SJCRH30 (cell line): ENCODE measurements at regions not wholly inside any gene's neighbourhood (a gene's known extent, or its start where the extent isn't known, plus 50 kb on each side); places are given as distances from the start of the nearest gene placed in this dataset.
A peak's percentile ranks its signal among the peaks of the same experiment; 100 is the strongest.

Source experiments
- DNase-seq, 2 experiments: peaks; one replicate each; pipeline ENCODE4 v3.0.0-alpha.2; 2015 to 2020
- H3K27ac ChIP-seq: fragments of 250-450 bp; sonication (Bioruptor Pico); 2 replicates; pipeline ENCODE4 v1.5.1; 2020; ENCODE audit warnings: mild to moderate bottlenecking, moderate library complexity
- H3K27me3 ChIP-seq: fragments of 250-450 bp; sonication (Bioruptor Pico); 2 replicates; pipeline ENCODE4 v1.5.1; 2020; ENCODE audit warnings: mild to moderate bottlenecking, moderate library complexity
- H3K36me3 ChIP-seq: fragments of 250-450 bp; sonication (Bioruptor Pico); 2 replicates; pipeline ENCODE4 v1.5.1; 2020; ENCODE audit warnings: mild to moderate bottlenecking, moderate library complexity
- H3K4me1 ChIP-seq: fragments of 250-450 bp; sonication (Bioruptor Pico); 2 replicates; pipeline ENCODE4 v1.5.1; 2020; ENCODE audit warnings: mild to moderate bottlenecking, moderate library complexity
- H3K4me3 ChIP-seq: fragments of 250-450 bp; sonication (Bioruptor Pico); 2 replicates; pipeline ENCODE4 v1.5.1; 2020; ENCODE audit warnings: mild to moderate bottlenecking, moderate library complexity
- H3K9me3 ChIP-seq: fragments of 250-450 bp; sonication (Bioruptor Pico); replicated peaks from 2 replicates; pipeline ENCODE4 v1.5.1; 2020; ENCODE audit warnings: mild to moderate bottlenecking, moderate library complexity

- no peak for DNase-seq
- H3K36me3 ChIP-seq, result no peaks in the 10 kb centered on the region
- H3K27ac ChIP-seq, result no peak overlapping the region
- H3K27me3 ChIP-seq, result no peaks in the 10 kb centered on the region
- no peaks in the 10 kb centered on the region for H3K4me1 ChIP-seq
- H3K9me3 ChIP-seq, result no peaks in the 10 kb centered on the region
- H3K4me3 ChIP-seq, result no peak overlapping the region
Observed at GRCh38 chr2:67930156-67930555, 132.6 kb downstream of the C1D start.

GRCh38 chr2:67936969-67937368, 125.8 kb downstream of the C1D start:
- H3K27ac ChIP-seq, result no peak overlapping the region
- DNase-seq, result no peak
- peaks cover 2% of the 10 kb centered on the region; the same call in 1 of the 2 replicates for H3K9me3 ChIP-seq
- H3K4me1 ChIP-seq, result no peaks in the 10 kb centered on the region
- no peaks in the 10 kb centered on the region for H3K27me3 ChIP-seq
- H3K4me3 ChIP-seq, result no peak overlapping the region
- H3K36me3 ChIP-seq, result no peaks in the 10 kb centered on the region

- H3K4me1 ChIP-seq, result no peaks in the 10 kb centered on the region
- no peaks in the 10 kb centered on the region for H3K36me3 ChIP-seq
- no peak for DNase-seq
- peaks cover 2% of the 10 kb centered on the region; the same call in 1 of the 2 replicates for H3K9me3 ChIP-seq
- H3K4me3 ChIP-seq, result no peak overlapping the region
- no peak overlapping the region for H3K27ac ChIP-seq
- H3K27me3 ChIP-seq, result no peaks in the 10 kb centered on the region
Observed at GRCh38 chr2:67938053-67938452, 124.8 kb downstream of the C1D start.

GRCh38 chr2:67945056-67945455, 117.7 kb downstream of the C1D start:
- no peak overlapping the region for H3K27ac ChIP-seq
- no peak for DNase-seq
- H3K27me3 ChIP-seq, result no peaks in the 10 kb centered on the region
- no peaks in the 10 kb centered on the region for H3K4me1 ChIP-seq
- H3K4me3 ChIP-seq, result no peak overlapping the region
- no peaks in the 10 kb centered on the region for H3K9me3 ChIP-seq
- no peaks in the 10 kb centered on the region for H3K36me3 ChIP-seq

GRCh38 chr2:67945940-67946339, 116.9 kb downstream of the C1D start:
- H3K4me3 ChIP-seq, result no peak overlapping the region

GRCh38 chr2:67948057-67948456, 114.7 kb downstream of the C1D start:
- H3K27me3 ChIP-seq, result no peaks in the 10 kb centered on the region
- no peak overlapping the region for H3K4me3 ChIP-seq
- no peaks in the 10 kb centered on the region for H3K36me3 ChIP-seq
- H3K27ac ChIP-seq, result no peak overlapping the region
- no peaks in the 10 kb centered on the region for H3K4me1 ChIP-seq
- no peak for DNase-seq
- no peaks in the 10 kb centered on the region for H3K9me3 ChIP-seq

More at GRCh38 chr2:67945940-67946339, 116.9 kb downstream of the C1D start:
- H3K9me3 ChIP-seq, result no peaks in the 10 kb centered on the region
- H3K4me1 ChIP-seq, result no peaks in the 10 kb centered on the region
- no peak overlapping the region for H3K27ac ChIP-seq
- H3K36me3 ChIP-seq, result no peaks in the 10 kb centered on the region
- H3K27me3 ChIP-seq, result no peaks in the 10 kb centered on the region
- DNase-seq, result no peak

GRCh38 chr2:67948506-67948905, 114.3 kb downstream of the C1D start:
- DNase-seq, result no peak
- Histone ChIP-seq H3K36me3 (no peaks in the 10 kb centered on the region), H3K9me3 (no peaks in the 10 kb centered on the region), H3K27ac (no peak overlapping the region), H3K4me1 (no peaks in the 10 kb centered on the region), H3K4me3 (no peak overlapping the region), H3K27me3 (no peaks in the 10 kb centered on the region)

- DNase-seq, result no peak
- H3K27ac ChIP-seq, result no peak overlapping the region
- no peak overlapping the region for H3K4me3 ChIP-seq
- no peaks in the 10 kb centered on the region for H3K36me3 ChIP-seq
- no peaks in the 10 kb centered on the region for H3K27me3 ChIP-seq
- no peaks in the 10 kb centered on the region for H3K4me1 ChIP-seq
- H3K9me3 ChIP-seq, result no peaks in the 10 kb centered on the region
Observed at GRCh38 chr2:67950018-67950417, 112.8 kb downstream of the C1D start.

GRCh38 chr2:67950919-67951318, 111.9 kb downstream of the C1D start:
- no peaks in the 10 kb centered on the region for H3K9me3 ChIP-seq
- H3K4me1 ChIP-seq, result no peaks in the 10 kb centered on the region
- no peaks in the 10 kb centered on the region for H3K27me3 ChIP-seq
- H3K36me3 ChIP-seq, result no peaks in the 10 kb centered on the region
- H3K27ac ChIP-seq, result no peak overlapping the region
- no peak overlapping the region for H3K4me3 ChIP-seq
- DNase-seq, result no peak

- Histone ChIP-seq H3K9me3 (no peaks in the 10 kb centered on the region), H3K27me3 (no peaks in the 10 kb centered on the region), H3K27ac (no peak overlapping the region), H3K36me3 (no peaks in the 10 kb centered on the region), H3K4me3 (no peak overlapping the region), H3K4me1 (no peaks in the 10 kb centered on the region)
- no peak for DNase-seq
Observed at GRCh38 chr2:67952066-67952465, 110.7 kb downstream of the C1D start.

GRCh38 chr2:67954093-67954748, 108.6 kb downstream of the C1D start:
- Histone ChIP-seq H3K36me3 (no peaks in the 10 kb centered on the region), H3K4me1 (no peaks in the 10 kb centered on the region), H3K27ac (no peak overlapping the region)

GRCh38 chr2:67955748-67956603, 106.8 kb downstream of the C1D start:
- DNase-seq, result no peak
- Histone ChIP-seq H3K9me3 (no peaks in the 10 kb centered on the region), H3K27me3 (no peaks in the 10 kb centered on the region), H3K36me3 (no peaks in the 10 kb centered on the region), H3K4me1 (no peaks in the 10 kb centered on the region), H3K27ac (no peak overlapping the region), H3K4me3 (no peak overlapping the region)

More at GRCh38 chr2:67954093-67954748, 108.6 kb downstream of the C1D start:
- H3K4me3 ChIP-seq, result no peak overlapping the region
- H3K9me3 ChIP-seq, result no peaks in the 10 kb centered on the region
- no peaks in the 10 kb centered on the region for H3K27me3 ChIP-seq
- peak in 1 of 2 experiments; percentile 8 for DNase-seq

- no peak overlapping the region for H3K4me3 ChIP-seq
- no peak for DNase-seq
- no peaks in the 10 kb centered on the region for H3K4me1 ChIP-seq
- H3K27ac ChIP-seq, result no peak overlapping the region
- H3K27me3 ChIP-seq, result 0 out of 2 replicates have a peak, but pooled peaks cover 3% of the 10 kb centered on the region
- H3K36me3 ChIP-seq, result no peaks in the 10 kb centered on the region
- H3K9me3 ChIP-seq, result no peaks in the 10 kb centered on the region
Observed at GRCh38 chr2:67965246-67965645, 97.6 kb downstream of the C1D start.

GRCh38 chr2:67970071-67970470, 92.7 kb downstream of the C1D start:
- Histone ChIP-seq H3K36me3 (no peaks in the 10 kb centered on the region), H3K27me3 (peaks cover 5% of the 10 kb centered on the region; the same call in 1 of the 2 replicates)
- no peak for DNase-seq

GRCh38 chr2:67970542-67970941, 92.3 kb downstream of the C1D start:
- no peak overlapping the region for H3K27ac ChIP-seq
- no peak overlapping the region for H3K4me3 ChIP-seq
- no peaks in the 10 kb centered on the region for H3K36me3 ChIP-seq
- no peaks in the 10 kb centered on the region for H3K4me1 ChIP-seq
- no peaks in the 10 kb centered on the region for H3K9me3 ChIP-seq
- H3K27me3 ChIP-seq, result peaks cover 6% of the 10 kb centered on the region; the same call in 1 of the 2 replicates
- no peak for DNase-seq

More at GRCh38 chr2:67970071-67970470, 92.7 kb downstream of the C1D start:
- no peaks in the 10 kb centered on the region for H3K9me3 ChIP-seq
- H3K4me3 ChIP-seq, result no peak overlapping the region
- no peaks in the 10 kb centered on the region for H3K4me1 ChIP-seq
- H3K27ac ChIP-seq, result no peak overlapping the region
